ENCODE measurements at regions not wholly inside any gene's neighbourhood (a gene's known extent, or its start where the extent isn't known, plus 50 kb on each side); places are given as distances from the start of the nearest gene placed in this dataset.

- TF ChIP-seq BHLHE40 (IDR thresholded peaks at IDR 0.05; ENCODE audit: borderline replicate concordance) (no peak), ARNT (IDR thresholded peaks at IDR 0.05) (no peak), FOXA1 (IDR thresholded peaks at IDR 0.05) (no peak), ELF4 (IDR thresholded peaks at IDR 0.05) (no peak), SP1 (IDR thresholded peaks at IDR 0.05) (no peak), TARDBP (IDR thresholded peaks at IDR 0.05) (no peak), HDGF (IDR thresholded peaks at IDR 0.05; ENCODE audit: borderline replicate concordance) (no peak), PKNOX1 (IDR thresholded peaks at IDR 0.05) (no peak), SUZ12 (IDR thresholded peaks at IDR 0.05) (no peak), FOXM1 (IDR thresholded peaks at IDR 0.05; ENCODE audit: borderline replicate concordance) (no peak), L3MBTL2 (conservative IDR thresholded peaks at IDR 0.05) (no peak), ZNF384 (IDR thresholded peaks at IDR 0.05) (no peak), LEF1 (IDR thresholded peaks at IDR 0.05; ENCODE audit: borderline replicate concordance) (no peak), CTBP1 (IDR thresholded peaks at IDR 0.05; ENCODE audit: borderline replicate concordance) (no peak)
These were observed 180.0 kb downstream of the CTTN start for GRCh38 chr11:70578371-70578770.

Data from HEK293T (cell line).